CD14-positive monocyte (primary cell): ENCODE measurements at regions not wholly inside any gene's neighbourhood (a gene's known extent, or its start where the extent isn't known, plus 50 kb on each side); places are given as distances from the start of the nearest gene placed in this dataset.
A peak's percentile ranks its signal among the peaks of the same experiment; 100 is the strongest.

Experiments used
- DNase-seq, 3 donors: peaks; one replicate each; pipeline ENCODE4 v3.0.0-alpha.2; 2011 to 2022
- H2AFZ ChIP-seq: 2 replicates; pipeline ENCODE4 v1.6.0; 2012; ENCODE audit warnings: mild to moderate bottlenecking, low read depth, low read length, inconsistent platforms; ENCODE audit not compliant: insufficient read depth, poor library complexity, severe bottlenecking
- H3K27ac ChIP-seq, 2 donors: 1 replicate in 1 of 2; 2 replicates in 1 of 2; pipeline ENCODE4 v1.5.1; 2012 to 2013; ENCODE audit warnings: low read length in 2 of 2, control low read depth in 1 of 2, inconsistent platforms in 1 of 2, low read depth in 1 of 2, mild to moderate bottlenecking in 1 of 2
- H3K27me3 ChIP-seq, 2 donors: one replicate each; pipeline versions ENCODE4 v1.6.0 to v1.6.1; 2011 to 2013; ENCODE audit warnings: low read length in 2 of 2; ENCODE audit not compliant: control insufficient read depth in 2 of 2, insufficient read depth in 2 of 2
- H3K36me3 ChIP-seq, 2 donors: replicated peaks in 1 of 2; 1 replicate in 1 of 2; 2 replicates in 1 of 2; pipeline versions ENCODE4 v1.5.1 to v1.6.1; 2012 to 2013; ENCODE audit warnings: low read length in 2 of 2, control low read depth in 1 of 2, inconsistent platforms in 1 of 2, mild to moderate bottlenecking in 1 of 2; ENCODE audit not compliant: insufficient read depth in 2 of 2, control insufficient read depth in 1 of 2
- H3K4me1 ChIP-seq, 2 donors: 1 replicate in 1 of 2; 2 replicates in 1 of 2; pipeline versions ENCODE4 v1.5.1 to v1.6.1; 2012 to 2013; ENCODE audit warnings: low read length in 2 of 2, control low read depth in 1 of 2, inconsistent platforms in 1 of 2, mild to moderate bottlenecking in 1 of 2, moderate library complexity in 1 of 2; ENCODE audit not compliant: insufficient read depth in 2 of 2, control insufficient read depth in 1 of 2
- H3K4me2 ChIP-seq: replicated peaks from 2 replicates; pipeline ENCODE3; 2012; ENCODE audit warnings: low read length, moderate library complexity, mild to moderate bottlenecking; ENCODE audit not compliant: poor library complexity, severe bottlenecking; ENCODE audit errors: extremely low read depth
- H3K4me3 ChIP-seq, 3 experiments: fragments of 200-600 bp in 1 of 3; sonication (generic) in 1 of 3; replicated peaks in 1 of 3; 1 replicate in 2 of 3; 2 replicates in 1 of 3; pipeline ENCODE4 v1.5.1; 2011 to 2013; ENCODE audit warnings: low read length in 3 of 3, mild to moderate bottlenecking in 3 of 3, control low read depth in 2 of 3, low read depth in 2 of 3, inconsistent platforms in 1 of 3, moderate library complexity in 1 of 3
- H3K79me2 ChIP-seq: 2 replicates; pipeline ENCODE4 v1.6.0; 2012; ENCODE audit warnings: mild to moderate bottlenecking, control low read depth, inconsistent platforms, low read length, moderate library complexity; ENCODE audit not compliant: insufficient read depth
- H3K9ac ChIP-seq: 2 replicates; pipeline ENCODE4 v1.6.0; 2017; ENCODE audit warnings: low read length, mild to moderate bottlenecking; ENCODE audit not compliant: insufficient read depth, poor library complexity, severe bottlenecking
- H3K9me3 ChIP-seq, 2 donors: replicated peaks in 1 of 2; 1 replicate in 1 of 2; 2 replicates in 1 of 2; pipeline versions ENCODE4 v1.5.1 to v1.6.1; 2012 to 2013; ENCODE audit warnings: low read length in 2 of 2, control low read depth in 1 of 2; ENCODE audit not compliant: control insufficient read depth in 1 of 2, insufficient read depth in 1 of 2
- H4K20me1 ChIP-seq: 2 replicates; pipeline ENCODE4 v1.6.0; 2012; ENCODE audit warnings: mild to moderate bottlenecking, low read length, control low read depth, moderate library complexity; ENCODE audit not compliant: insufficient read depth
- H3K27ac Mint-ChIP-seq, 7 donors: one replicate each; pipeline ENCODE4 v1.8.0; 2020; ENCODE audit warnings: mild to moderate bottlenecking in 7 of 7, mixed read lengths in 7 of 7, moderate library complexity in 6 of 7, inconsistent platforms in 2 of 7
- H3K27me3 Mint-ChIP-seq, 3 donors: one replicate each; pipeline ENCODE4 v1.8.0; 2021 to 2022; ENCODE audit warnings: low read depth in 3 of 3, mild to moderate bottlenecking in 3 of 3, mixed read lengths in 3 of 3, moderate library complexity in 3 of 3, inconsistent platforms in 1 of 3
- H3K36me3 Mint-ChIP-seq, 2 donors: one replicate each; pipeline ENCODE4 v1.8.0; 2020; ENCODE audit warnings: mixed read lengths in 2 of 2, inconsistent platforms in 1 of 2, mild to moderate bottlenecking in 1 of 2
- H3K4me1 Mint-ChIP-seq: one replicate; pipeline ENCODE4 v1.8.0; 2020; ENCODE audit warnings: mild to moderate bottlenecking, mixed read lengths
- H3K4me3 Mint-ChIP-seq, 2 donors: one replicate each; pipeline ENCODE4 v1.8.0; 2020; ENCODE audit warnings: mild to moderate bottlenecking in 2 of 2, mixed read lengths in 2 of 2, moderate library complexity in 1 of 2
- H3K9me3 Mint-ChIP-seq, 7 donors: one replicate each; pipeline ENCODE4 v1.8.0; 2020 to 2022; ENCODE audit warnings: mixed read lengths in 7 of 7, mild to moderate bottlenecking in 6 of 7, moderate library complexity in 6 of 7, inconsistent platforms in 2 of 7
- WGBS: methylation state at CpG from one replicate; pipeline ENCODE4 v1.1.5; 2013; ENCODE audit warnings: missing lambda C conversion rate; ENCODE audit not compliant: insufficient coverage; 5-methylcytosine and 5-hydroxymethylcytosine counted together
- intact Hi-C, 2 donors: fragments of 100-400 bp; cut with micrococcal nuclease; formaldehyde crosslinking; loops; one replicate each; pipeline versions ENCODE4 v1.15.0 to v1.15.1; 2023
- TF ChIP-seq, protein P1 (sequence below): fragments of 200-600 bp; IDR thresholded peaks from one replicate; pipeline ENCODE4 v1.8.0; 2022; ENCODE audit warnings: antibody characterized with exemption, mild to moderate bottlenecking

DNA sequence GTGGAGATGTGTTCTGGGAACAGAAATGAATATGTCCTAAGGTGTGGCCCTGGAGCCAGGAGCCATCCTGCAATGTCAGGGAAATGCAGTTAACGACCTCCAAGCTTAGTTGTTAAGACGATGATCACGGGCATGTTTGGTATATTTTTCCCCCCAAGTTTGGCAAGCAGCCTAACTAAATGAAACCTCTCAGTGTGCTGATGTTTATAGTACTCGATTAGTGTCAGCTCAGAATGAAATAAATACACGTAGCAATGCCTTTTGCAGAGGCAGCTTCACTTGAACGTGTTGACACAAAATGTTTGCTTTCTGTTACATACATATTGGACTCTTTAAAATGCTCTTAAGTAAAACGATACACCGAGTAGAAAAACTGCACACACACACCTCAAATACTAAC lies 76.2 kb upstream of the OLIG3 start:
- no peak for DNase-seq
- Histone ChIP-seq H4K20me1 (no peaks in the 10 kb centered on the region), H3K27ac (no peak overlapping the region), H2AFZ (no peak overlapping the region), H3K9ac (no peak overlapping the region), H3K9me3 (no peaks in the 10 kb centered on the region), H3K4me1 (no peaks in the 10 kb centered on the region), H3K4me3 (no peak overlapping the region), H3K4me2 (no peak overlapping the region), H3K27me3 (peaks cover 9 to 17% of the 10 kb centered on the region in 2 donors), H3K79me2 (no peaks in the 10 kb centered on the region), H3K36me3 (no peaks in the 10 kb centered on the region)
- Mint-ChIP-seq H3K9me3 (peaks cover 0 to 3% (median under 1%) of the 10 kb centered on the region in 7 donors), H3K27me3 (peaks cover 3 to 33% (median 7%) of the 10 kb centered on the region in 3 donors), H3K36me3 (no peaks in the 10 kb centered on the region), H3K27ac (no peak overlapping the region), H3K4me3 (no peak overlapping the region), H3K4me1 (no peaks in the 10 kb centered on the region)
- intact Hi-C loops = no loop called here
- TF ChIP-seq, protein P1, sequence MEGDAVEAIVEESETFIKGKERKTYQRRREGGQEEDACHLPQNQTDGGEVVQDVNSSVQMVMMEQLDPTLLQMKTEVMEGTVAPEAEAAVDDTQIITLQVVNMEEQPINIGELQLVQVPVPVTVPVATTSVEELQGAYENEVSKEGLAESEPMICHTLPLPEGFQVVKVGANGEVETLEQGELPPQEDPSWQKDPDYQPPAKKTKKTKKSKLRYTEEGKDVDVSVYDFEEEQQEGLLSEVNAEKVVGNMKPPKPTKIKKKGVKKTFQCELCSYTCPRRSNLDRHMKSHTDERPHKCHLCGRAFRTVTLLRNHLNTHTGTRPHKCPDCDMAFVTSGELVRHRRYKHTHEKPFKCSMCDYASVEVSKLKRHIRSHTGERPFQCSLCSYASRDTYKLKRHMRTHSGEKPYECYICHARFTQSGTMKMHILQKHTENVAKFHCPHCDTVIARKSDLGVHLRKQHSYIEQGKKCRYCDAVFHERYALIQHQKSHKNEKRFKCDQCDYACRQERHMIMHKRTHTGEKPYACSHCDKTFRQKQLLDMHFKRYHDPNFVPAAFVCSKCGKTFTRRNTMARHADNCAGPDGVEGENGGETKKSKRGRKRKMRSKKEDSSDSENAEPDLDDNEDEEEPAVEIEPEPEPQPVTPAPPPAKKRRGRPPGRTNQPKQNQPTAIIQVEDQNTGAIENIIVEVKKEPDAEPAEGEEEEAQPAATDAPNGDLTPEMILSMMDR = no peak
- WGBS = 91% methylated on average over 5 of the region's 8 CpGs

DNA sequence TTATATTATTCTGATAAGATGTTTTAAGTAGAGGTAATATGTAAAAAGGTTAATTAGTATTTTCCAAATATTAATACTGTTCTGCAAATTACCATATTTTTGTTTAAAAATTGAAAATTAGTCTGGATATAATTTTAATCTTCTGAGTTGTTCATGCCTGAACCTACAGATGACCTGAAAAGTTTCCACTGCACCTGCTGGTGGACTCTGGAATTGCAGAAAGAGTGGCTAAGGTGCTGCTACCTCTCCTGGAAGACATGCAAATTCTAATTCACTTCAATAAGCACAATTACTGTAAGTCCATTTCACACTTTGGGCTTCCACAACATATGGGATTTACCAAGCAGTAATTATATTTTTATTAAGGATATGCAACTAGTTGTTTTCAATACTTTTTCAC lies 77.7 kb upstream of the OLIG3 start:
- Histone ChIP-seq H3K9ac (no peak overlapping the region), H3K27ac (no peak overlapping the region), H3K4me2 (no peak overlapping the region), H2AFZ (no peak overlapping the region), H3K9me3 (no peaks in the 10 kb centered on the region), H3K4me3 (no peak overlapping the region), H3K4me1 (no peaks in the 10 kb centered on the region), H3K36me3 (no peaks in the 10 kb centered on the region), H4K20me1 (no peaks in the 10 kb centered on the region), H3K27me3 (peaks cover 9 to 18% of the 10 kb centered on the region in 2 donors), H3K79me2 (no peaks in the 10 kb centered on the region)
- Mint-ChIP-seq H3K27ac (no peak overlapping the region), H3K27me3 (peaks cover 3 to 30% (median 7%) of the 10 kb centered on the region in 3 donors), H3K4me1 (no peaks in the 10 kb centered on the region), H3K9me3 (no peaks in the 10 kb centered on the region), H3K36me3 (no peaks in the 10 kb centered on the region), H3K4me3 (no peak overlapping the region)
- DNase-seq = peak in 2 of 3 donors; percentile 6 to 8
- intact Hi-C loops = no loop called here
- TF ChIP-seq, protein P1 = peak; percentile 72
